GM21717 (cell line): ENCODE measurements at regions not wholly inside any gene's neighbourhood (a gene's known extent, or its start where the extent isn't known, plus 50 kb on each side); places are given as distances from the start of the nearest gene placed in this dataset.

Experiments
- ATAC-seq: cut with Tn5 transposase; IDR thresholded peaks from one replicate; pipeline ENCODE4 v1.9.1; 2021; ENCODE audit warnings: mild to moderate bottlenecking, moderate library complexity; ENCODE audit not compliant: unreplicated experiment

DNA sequence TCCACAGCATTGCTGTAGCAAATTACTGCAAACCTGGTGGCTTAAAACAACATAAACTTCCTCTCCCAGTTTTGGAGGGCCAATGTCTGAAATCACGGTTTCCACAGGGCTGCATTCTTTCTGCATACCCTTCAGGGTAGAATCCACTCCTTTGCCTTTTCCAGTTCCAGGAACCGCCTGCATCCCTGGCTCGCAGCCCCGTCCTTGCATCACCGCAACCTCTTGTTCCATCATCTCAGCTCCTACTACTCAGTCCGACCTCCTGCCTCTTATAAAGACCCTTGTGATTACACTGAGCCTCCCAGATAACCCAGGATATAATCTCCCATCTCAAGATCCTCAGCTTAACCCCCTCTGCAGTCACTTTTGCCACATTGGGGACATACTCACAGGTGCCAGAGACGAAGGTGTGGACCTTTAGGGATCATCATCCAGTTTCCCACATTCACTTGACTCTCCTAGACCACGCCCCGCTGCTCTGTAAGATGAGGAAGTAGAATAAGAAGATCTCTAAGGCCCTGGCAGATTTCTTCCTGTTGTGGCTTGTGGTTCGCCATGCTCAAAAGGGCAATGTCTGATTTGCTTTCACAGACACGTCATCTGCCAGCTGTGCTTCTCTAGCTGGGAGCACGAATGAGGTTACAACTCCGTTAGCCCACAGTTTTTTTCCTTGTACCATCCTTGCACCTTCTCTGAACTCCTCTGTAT is 103.6 kb upstream of the AGAP1 start:
- no peak for ATAC-seq

GRCh38 chr2:235390816-235391194 is 103.0 kb upstream of the AGAP1 start:
- ATAC-seq, result no peak

GRCh38 chr2:235391921-235392615 is 101.8 kb upstream of the AGAP1 start:
- ATAC-seq, result no peak

- ATAC-seq, result no peak
These were observed 99.5 kb upstream of the AGAP1 start for GRCh38 chr2:235394278-235394828.

- ATAC-seq, result no peak
These were observed 97.6 kb upstream of the AGAP1 start for GRCh38 chr2:235396071-235396846.

DNA sequence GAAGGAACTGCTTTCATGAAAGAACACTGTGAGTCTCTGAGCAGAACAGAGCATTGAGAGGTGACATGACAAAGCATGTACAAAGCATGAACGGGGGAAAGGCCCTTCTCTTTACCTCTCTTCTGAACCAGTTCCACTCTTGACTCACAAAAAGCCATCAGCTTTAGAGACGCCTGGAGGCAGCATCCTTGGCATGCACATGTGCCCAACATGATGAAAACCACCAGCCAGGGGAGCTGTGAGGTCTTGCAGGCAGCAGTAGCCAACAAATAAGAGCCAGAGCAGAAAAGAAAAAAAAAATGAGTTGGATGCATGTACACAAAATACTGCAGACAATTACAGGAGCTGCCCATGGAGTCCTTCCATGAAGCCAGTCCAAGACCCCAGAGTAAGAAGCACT is 95.5 kb upstream of the AGAP1 start:
- ATAC-seq, result no peak

DNA sequence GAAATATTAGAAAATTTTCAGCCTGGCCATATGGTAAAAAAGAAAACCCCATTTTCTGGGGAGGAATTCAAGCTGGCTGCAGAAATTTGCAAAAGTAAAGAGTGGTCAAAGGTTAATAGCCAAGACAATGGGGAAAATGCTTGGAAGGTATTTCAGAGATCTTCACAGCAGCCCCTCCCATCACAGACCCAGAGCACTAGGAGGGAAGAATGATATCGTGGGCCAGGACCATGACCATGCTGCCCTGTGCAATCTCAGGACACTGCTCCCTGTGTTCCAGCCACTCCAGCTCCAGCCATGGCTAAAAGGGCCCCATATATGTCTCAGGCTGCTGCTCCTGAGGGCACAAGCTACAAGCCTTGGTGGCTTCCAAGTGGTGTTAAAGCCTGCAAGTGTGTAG is 93.9 kb upstream of the AGAP1 start:
- ATAC-seq, result no peak

- ATAC-seq, result no peak
These were observed 91.4 kb upstream of the AGAP1 start for GRCh38 chr2:235402422-235402821.

DNA sequence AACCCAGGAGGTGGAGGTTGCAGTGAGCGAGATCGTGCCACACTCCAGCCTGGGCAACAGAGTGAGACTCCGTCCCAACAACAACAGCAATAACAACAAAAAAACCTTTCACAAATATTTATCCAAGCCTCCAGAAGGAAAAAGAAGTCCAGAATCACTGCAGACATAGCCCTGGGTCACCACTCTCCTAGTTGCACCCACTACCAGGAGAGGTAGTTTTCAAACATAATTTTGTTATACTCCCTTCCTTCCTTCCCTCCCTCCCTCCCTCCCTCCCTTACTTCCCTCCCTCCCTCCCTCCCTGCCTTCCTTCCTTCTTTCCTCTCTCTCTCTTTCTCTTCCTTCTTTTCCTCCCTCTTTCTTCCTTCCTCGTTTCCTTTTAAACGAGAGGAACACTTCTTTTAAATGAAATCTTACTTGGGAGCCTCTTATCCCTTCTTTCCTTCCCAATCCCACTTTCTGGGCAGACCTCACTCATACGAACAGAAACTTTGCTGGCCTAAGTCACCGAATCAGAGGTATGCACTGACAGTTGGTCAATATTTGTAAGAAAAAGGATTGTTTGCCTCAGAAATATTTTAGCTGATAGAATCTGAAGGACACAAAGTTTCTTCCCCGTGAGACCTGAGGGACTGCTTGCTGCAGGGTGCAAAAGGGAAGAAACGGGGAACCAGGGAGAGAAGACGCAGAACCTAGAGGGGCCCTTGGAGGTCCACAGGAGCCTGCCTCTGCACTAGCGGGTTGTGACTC is 88.1 kb upstream of the AGAP1 start:
- ATAC-seq, result no peak

GRCh38 chr2:235406430-235406829 is 87.4 kb upstream of the AGAP1 start:
- ATAC-seq, result no peak

DNA sequence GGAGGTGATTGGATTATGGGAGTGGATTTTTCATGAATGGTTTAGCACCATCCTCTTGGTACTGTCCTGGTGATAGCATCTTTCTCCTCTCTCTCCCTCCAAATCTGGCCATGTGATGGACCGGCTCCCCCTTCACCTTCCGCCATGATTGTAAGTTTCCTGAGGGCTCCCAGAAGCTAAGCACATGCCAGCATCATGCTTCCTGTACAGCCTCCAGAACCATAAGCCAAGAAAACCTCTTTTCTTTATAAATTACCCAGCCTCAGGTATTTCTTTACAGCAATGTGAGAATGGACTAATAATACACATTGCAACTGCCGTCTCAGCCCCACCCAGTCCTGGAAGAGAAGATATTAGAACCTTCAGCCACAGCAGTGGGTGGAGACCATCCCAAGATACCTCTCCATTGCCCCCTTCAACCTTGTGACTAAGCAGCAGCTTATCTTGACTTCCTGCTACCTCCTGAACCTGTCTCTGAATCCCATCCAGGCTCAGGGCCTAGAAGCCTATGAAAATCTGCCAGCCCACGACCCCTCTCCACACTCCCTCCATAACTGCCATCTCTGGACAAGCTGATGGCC is 81.8 kb upstream of the AGAP1 start:
- no peak for ATAC-seq

DNA sequence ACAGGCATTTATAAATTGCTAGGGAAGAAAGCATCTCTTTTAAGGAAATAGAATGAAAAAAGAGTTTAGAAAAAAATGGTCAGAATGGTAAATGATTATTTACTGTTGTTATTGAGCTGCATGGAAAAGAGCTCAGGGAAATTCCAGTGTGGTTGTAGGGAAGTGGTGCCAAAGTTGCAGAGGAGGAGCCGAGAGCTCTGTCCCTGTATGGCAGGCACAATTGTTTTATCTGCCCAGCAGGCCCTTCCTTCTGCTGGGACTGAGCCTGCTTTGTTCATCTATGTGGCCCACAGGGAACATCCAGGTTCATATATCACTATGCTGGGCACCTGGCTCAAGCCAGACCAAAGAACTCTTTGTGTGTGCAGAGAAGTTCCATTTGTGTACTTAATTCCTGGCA is 80.8 kb upstream of the AGAP1 start:
- no peak for ATAC-seq

DNA sequence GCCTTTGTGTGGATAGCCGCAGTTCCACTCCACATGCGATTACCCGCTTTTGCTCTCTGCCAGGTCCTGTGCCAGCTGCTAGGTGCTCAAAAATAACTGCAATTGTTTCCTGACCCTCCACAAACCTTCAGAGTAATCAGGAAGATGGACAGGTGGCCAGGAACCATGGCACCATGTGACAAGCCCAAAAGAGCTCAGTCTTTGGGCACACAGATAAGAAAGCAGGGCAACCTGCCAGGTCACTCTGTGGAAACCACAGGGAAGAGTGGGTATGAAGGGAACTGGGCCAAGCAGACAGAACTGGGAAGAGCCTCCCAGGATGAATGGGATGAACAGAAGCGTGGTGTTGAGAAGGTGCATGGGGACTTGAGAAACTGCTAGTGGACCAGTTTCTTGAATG is 79.4 kb upstream of the AGAP1 start:
- ATAC-seq, result no peak

GRCh38 chr2:235416858-235417499 is 76.9 kb upstream of the AGAP1 start:
- no peak for ATAC-seq

DNA sequence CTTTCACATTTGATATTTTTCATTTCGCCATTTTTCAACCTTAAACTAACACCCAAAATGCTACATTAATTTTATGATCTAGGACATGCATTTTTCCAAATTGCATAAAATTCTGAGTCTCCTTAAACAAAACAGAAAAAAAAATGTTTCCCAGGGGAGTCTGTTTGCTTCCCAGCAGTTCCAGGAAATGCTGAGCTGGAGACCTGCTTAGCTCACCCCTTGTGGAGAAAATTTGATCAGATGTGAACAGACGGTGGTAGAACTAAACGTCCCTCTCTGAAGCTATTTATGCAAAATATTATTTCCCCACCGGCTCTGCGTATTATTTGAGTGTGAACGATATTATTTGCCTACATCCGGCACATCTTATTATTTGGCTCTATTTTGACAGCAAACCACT is 74.9 kb upstream of the AGAP1 start:
- no peak for ATAC-seq

DNA sequence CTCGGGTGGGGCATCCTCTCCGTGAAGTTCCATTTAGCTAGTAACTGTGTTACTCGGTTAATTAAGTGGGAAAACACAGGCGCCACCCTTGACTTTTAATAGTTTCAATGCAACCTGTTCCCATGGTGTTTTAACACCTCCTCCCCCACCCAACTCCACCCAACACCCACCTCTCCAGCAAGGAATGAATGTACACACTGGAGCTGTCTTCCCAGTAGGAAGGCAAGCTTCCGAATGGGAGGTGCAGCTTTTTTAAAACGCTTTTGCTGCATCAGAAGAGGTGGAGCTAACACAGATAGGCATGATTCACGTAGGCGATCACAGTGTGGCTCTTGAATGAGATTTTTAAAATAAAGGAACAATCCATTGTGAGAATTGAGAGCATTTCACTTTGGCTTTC is 73.8 kb upstream of the AGAP1 start:
- no peak for ATAC-seq

DNA sequence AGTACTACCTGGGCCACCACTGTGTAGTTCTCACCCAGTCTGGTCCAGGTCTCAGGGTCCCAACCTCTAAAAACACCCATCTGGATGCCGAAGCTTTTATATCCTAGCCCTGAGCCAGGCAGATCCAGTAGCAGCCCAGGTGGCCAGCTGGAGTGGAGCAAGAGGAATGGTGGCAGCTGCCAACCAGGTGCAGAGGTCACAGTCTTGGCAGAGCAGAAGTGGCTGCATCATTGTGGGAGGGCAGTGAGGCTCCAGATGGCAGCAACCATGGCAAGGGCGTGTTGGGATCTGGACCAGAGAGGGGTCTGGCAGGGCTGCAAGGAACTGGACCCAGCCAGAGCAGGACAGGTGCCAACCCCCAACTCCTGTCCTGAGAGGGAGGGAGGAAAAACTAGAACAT is 72.2 kb upstream of the AGAP1 start:
- ATAC-seq, result no peak

DNA sequence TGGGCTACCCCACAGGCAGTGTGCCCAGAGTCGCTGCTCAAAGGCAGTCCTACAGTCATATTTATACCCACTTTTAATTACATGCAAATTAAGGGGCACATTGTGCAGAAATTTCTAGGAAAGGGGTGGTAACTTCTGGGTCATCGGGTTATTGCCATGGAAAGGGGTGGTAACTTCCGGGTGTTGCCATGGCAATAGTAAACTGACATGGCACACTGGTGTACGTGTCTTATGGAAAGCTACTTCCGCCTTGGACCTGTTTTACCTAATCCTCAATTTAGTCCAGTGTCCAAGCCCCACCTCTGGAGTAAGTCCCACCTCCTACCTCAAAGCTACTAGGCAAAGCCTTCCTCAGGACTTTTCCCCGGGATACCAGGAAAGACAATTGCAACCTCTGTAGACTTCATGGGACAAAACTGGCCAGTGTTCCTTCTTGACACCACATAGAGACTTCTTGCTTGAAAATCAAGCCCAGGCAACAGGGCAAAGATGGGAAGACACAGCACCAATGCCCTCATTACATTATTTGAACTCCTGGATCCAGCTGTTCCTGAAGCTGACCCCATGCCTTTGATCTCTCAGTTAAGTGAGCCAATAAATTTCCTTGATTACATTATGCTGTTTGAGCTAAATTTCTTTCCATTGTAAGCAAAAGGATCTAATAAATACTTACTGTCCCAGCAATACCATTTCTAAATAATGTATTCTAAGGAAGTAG is 63.3 kb upstream of the AGAP1 start:
- no peak for ATAC-seq

GRCh38 chr2:235432741-235433520 is 60.9 kb upstream of the AGAP1 start:
- ATAC-seq, result no peak
